Stimulated activated CD8-positive, alpha-beta memory T cell treated with anti-CD3 and anti-CD28 coated beads, Interleukin-7, amount 100 ng/mL, for 24 hours (primary cell): ENCODE measurements at regions not wholly inside any gene's neighbourhood (a gene's known extent, or its start where the extent isn't known, plus 50 kb on each side); places are given as distances from the start of the nearest gene placed in this dataset.
"Not testable (repeated sequence)": the region's sequence is repeated elsewhere in the genome, so short reads cannot be mapped to it uniquely, and the experiment has no call there.

Source experiments
- DNase-seq: peaks from one replicate; pipeline ENCODE4 v3.0.0-alpha.2; 2020; ENCODE audit warnings: low read depth

DNA sequence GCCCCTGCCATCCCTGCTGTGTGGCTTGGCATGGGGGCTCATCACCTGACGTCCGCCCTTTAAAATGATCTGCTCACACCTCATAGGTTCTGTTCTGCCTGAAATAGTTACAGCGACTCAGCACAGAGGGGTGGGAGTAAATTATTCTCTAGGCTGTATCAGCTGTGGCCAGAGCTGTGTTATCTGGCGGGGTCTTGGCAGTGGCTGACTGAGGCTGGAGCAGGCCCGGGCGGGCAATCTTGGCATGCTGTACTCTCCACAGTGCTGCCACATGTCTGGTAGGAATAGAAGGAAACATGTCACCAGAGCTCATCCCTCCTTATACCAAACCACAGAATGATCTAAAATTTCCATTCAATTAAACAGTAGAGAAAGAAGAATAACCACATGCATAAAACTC, 499.9 kb upstream of the LMCD1 start:
- no peak for DNase-seq

DNA sequence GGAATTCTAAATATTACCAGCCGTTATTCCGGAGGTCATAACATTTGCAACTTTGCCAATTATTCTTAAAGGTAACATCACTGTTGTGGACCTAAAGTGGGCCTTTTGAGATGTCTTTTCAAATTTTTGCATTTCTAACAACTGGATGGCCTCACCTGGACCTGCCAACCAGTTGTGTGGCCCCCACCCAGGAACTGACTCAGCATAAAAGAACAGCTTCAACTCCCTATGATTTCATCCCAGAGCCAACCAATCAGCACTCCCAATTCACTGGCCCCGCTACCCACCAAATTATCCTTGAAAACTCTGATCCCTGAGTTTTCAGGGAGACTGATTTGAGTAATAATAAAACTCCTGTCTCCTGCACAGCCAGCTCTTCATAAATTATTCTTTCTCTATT, 489.7 kb upstream of the LMCD1 start:
- DNase-seq, result no peak

DNA sequence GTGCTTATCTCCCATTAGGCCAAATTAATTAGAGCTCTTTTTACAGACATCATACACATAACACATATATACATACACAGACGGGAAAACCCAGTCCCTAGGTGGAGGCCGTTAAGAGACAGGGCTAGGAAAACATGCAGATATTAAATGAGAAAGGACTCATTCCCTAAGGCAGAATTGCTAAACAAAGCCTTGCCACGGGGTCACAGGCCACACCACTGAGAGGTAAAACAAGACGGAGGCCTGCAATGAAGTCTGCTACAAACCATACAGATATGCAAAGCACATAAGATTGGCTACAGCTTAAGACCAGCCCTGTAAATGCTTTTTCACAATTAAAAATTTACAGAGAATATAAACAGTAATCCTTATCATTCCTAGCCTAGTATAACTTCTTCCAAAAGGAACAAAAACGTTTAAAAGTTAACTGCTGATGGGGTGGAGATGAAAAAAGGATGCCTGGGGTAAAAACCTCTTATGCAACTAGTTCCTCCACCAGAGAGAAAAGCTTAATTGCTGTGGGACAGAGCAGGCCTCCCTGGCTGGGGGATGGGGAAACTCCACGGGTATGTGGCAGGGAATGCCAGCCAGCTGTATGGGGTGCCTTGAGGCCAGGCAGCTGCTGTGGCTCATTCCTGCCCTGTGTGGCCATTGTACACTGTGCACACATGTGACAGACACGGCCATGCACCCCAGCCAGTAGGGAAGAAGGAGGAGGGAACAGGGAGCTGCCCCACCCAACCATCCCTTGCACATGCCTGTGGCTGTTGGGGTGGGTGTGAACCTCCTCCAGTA, 481.4 kb upstream of the LMCD1 start:
- DNase-seq, result no peak

DNA sequence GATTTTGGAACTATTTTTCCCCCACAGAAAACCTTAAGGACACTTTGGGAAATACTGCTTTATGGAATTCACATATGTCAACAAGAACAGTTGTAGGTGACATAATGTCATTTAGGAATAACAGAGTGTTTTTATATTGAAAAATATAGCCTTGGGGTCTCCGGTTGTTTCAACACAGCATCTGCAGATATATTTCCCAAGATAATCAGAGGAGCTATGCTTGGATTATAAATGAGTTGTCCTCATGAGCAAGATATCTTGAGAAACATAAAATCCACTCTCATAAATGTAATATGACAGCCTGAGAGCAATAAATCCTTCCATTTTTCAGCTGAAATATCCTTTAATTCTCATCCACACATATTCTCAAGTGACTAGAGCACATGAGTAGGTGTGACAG, 473.7 kb upstream of the LMCD1 start:
- no peak for DNase-seq

DNA sequence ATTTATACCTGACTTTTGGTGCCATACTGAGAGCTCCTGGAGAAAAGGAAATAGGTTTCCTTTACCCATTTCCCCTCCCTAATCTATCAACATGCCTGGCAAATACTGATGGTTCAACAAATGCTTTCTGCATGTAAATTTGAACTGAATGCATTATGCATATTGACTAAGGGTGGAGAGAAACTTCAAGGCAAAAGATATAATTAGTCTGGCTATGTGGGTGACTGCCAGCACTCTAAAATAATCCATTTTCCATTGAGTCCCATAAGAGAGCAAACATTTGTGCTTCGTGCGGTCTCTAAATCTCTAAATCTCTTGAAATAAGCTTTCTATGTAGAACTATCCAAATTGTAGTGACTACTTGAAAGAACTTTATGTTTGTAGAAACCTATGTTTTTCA, 451.3 kb upstream of the LMCD1 start:
- DNase-seq, result no peak

DNA sequence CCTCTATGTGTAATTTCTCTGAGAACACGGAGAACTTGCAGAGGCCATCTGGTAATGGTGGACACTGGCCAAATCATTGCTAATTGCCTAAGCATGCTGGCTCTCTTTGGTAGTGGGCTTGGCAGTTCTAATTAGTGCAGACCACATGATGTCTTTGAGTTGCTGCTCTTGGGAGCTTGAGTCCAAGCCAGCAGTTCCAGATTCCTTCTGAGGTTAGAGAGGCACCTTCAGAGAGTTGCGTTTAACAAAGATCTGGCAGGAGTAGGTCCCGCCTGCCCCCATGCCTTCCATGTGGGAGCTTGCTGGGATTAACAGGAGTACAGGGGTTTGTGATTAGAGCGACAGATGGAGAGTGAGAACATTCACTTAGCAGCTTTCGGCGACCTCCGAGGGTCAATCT, 449.0 kb upstream of the LMCD1 start:
- DNase-seq, result no peak

DNA sequence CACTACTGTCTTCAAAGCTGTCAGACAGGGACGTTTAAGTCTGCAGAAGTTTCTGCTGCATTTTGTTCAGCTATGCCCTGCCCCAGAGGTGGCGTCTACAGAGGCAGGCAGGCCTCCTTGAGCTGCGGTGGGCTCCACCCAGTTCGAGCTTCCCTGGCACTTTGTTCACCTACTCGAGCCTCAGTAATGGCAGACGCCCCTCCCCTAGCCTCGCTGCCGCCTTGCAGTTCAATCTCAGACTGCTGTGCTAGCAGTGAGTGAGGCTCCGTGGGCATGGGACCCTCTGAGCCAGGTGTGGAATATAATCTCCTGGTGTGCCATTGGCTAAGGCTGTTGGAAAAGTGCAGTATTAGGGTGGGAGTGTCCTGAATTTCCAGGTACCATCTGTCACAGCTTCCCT, 433.5 kb upstream of the LMCD1 start:
- DNase-seq, result not testable (repeated sequence)

DNA sequence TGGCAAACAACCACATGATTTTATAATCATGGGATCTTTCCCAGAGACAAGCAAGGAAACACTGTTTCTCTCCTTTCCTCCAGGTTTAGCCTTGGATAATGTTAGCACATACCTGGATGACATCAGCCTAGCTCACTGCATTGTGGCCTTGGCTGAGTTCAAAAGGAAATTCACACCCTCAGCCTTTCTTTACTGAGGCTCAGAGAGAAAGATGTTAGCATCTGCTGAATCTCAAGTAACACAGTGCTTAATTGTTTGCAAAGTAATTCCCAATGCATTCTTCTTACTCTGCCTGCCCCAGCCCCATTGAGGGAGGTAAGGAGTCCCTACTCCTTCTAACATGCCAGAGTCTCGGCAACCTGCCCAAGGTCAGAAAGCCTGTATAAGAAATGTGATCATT, 432.2 kb upstream of the LMCD1 start:
- no peak for DNase-seq

DNA sequence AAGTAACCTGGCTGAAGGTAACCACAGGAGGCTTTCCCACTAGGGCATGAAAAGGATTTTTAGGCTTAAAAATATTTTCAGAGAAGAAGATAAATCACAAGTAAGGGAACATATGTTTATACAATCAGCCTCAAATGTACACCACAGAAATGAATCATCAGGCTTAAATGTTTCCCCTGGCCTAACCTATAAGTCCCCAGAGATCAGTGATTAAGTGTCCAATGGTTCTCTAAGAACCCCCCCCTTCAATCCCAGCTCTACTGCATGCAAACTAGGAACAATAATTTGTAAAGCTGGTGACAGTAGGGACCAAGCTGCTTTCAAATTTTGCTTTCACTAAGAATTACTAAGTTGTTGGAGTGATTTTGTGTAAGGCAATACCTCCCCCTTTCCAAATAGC, 431.6 kb upstream of the LMCD1 start:
- no peak for DNase-seq

DNA sequence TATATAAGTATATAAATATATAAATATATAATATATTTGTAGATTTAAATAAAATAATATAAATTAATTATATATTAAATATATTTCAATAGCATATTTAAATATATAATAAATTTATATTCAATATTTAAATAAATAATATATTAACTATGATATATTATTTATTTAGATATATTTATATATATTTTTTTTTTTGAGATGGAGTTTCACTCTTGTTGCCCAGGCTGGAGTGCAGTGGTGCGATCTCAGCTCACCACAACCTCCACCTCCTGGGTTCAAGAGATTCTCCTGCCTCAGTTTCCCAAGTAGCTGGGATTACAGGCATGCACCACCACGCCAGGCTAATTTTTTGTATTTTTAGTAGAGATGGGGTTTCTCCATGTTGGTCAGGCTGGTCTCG, 426.9 kb upstream of the LMCD1 start:
- not testable (repeated sequence) for DNase-seq

DNA sequence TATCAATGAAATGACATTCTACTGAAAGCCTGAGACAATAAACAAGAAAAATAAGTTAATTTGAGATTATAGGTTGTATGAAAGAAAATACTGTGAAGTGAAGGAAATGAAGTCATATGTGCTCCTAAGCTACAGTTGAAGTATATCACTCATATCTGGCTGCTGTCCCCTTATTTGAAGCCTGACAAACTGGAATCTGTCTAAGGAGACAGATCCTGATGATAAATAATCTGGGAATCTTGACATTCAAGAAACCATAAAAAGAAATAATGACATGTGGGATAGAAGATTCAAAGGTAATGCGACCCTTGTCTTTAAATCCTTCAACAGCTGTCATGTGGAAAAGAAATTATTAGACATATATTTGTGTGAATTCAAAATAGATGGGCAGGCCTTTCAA, 424.5 kb upstream of the LMCD1 start:
- no peak for DNase-seq

DNA sequence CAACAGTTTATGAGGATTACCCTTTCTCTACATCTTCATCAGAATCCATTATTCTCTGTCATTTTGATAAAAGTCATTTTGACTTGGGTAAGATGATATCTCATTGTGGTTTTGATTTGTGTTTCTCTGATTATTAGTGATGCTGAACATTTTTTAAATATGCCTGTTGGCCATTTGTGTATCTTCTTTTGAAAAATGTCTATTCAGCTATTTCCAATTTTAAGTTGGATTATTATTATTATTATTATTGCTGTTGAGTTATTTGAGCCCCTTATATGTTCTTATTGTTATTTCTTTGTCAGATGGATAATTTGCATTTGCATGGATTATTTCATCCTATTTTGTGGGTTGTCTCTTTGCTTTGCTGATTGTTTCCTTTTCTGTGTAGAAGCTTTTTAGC, 421.2 kb upstream of the LMCD1 start:
- no peak for DNase-seq

DNA sequence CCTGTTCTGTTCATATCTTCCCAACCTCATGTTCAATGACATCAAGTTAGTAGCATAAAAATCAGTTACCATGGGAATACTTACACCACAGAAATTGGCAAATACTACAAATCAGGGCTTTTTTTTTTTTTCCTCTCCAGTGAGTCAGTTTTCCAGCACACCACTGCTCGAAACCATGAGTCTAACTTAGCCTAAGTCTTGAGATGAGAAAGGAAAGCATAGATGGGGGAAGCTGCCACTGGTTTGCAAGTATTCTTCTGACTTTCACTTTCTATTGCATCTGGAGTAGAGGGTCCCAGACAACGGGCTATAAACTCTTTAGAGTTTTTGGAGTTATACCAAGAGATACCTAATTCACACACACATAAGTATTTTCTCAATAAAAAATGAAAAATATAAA, 416.1 kb upstream of the LMCD1 start:
- DNase-seq, result no peak

DNA sequence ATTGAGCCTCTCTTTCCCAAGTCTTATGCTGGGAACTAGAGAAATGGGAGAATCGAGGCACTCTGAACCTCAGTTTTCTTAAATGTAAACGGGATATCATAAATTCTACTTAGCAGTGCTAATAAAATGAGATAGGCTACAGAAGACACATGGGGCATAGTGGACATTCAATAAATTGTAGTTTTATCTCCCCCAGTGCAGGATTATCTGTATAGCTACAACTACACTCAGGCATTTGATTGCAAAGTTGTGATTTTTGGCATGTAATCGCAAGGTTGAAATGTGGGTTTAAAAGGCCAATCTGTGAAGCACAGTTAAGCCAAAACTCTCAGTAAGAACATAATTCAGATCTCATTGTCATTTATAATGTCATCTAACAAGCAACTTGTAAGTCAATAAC, 413.7 kb upstream of the LMCD1 start:
- no peak for DNase-seq

DNA sequence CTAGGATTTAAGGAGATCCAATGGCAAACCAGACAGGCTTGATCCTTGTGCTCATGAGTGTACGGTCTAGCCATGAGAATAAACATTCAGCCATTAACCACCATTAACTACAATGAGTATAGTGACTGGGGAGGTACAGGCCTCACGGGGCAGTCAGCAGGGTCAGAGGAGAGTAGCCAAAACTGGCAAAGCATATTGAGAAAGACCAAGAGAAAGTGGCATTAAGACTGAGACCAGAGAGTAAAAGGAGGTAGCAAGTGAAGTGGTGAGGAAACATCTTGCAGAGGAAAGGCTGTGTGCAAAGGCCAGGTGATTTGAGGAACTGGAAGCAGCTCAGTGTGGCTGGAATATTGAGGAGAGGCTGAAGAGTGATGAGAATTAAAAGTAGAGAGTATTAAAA, 407.2 kb upstream of the LMCD1 start:
- DNase-seq, result no peak

DNA sequence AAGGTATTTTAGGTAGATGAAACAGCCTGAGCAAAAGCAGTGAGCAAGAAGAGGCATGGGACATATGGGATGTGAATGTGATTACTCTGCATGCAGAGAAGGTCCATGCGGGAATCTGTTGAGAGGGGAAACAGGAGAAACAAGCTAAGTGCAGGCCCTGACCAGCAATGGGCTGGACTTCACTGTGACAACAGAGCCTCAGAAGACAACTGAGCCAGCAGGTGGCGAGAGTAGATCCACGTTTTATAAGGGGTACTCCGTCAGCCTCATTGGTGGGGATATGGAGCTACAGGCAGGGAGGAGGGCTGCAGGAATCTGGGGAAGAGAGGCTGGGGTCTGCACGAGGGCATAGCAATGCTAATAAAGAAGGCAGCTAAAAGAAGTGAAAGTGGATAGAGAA, 405.9 kb upstream of the LMCD1 start:
- DNase-seq, result no peak

DNA sequence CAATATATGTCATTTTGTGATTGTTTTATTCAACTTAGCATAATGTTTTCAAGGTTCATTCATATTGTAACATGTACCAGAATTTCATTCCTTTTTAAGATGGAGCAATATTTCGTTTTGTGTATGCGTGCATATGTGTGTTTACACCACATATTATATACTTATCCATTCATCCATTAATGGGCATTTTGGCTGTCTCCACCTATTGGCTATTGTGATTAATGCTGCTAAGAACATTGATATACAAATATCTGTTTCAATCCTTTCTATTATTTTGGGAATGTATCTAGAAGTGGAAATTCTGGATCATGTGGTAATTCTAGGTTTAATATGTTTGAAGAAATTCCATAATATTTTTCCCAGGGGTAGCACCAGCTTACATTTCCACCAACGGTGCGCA, 403.9 kb upstream of the LMCD1 start:
- no peak for DNase-seq

DNA sequence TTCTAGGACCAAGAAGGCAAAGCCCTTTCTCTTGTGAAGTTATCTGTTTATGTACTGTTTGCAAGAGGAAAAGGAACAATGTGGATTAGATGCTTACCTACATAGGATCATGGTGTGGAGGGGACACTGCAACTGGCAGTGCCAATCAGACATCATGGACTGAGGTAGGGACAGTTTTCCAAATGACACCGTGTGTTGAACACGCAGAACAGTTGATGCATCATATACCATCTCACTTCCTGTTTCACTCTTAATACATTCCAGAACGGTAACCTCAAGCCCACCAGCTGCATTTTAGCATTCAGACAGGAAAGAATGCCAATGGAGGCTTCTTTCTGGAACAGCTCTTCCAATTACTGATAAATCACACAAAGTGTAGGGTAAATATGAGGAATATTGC, 397.7 kb upstream of the LMCD1 start:
- no peak for DNase-seq

DNA sequence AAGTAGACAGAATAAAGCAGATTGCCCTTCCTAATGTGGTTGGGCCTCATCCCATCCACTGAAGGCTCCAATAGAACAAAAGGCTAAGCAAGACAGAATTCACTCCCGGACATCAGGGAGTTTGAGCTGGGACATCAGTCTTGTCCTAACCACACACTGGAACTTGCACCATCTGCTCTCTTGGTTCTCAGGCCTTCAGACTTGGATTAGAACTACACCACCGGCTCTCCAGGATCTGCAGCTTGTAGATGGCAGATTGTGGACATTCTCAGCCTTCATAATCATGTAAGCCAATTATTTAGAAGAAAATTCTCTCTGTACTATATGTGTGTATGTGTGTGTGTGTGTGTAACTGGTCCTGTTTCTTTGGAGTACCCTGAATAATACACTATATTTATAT, 394.7 kb upstream of the LMCD1 start:
- DNase-seq, result no peak

DNA sequence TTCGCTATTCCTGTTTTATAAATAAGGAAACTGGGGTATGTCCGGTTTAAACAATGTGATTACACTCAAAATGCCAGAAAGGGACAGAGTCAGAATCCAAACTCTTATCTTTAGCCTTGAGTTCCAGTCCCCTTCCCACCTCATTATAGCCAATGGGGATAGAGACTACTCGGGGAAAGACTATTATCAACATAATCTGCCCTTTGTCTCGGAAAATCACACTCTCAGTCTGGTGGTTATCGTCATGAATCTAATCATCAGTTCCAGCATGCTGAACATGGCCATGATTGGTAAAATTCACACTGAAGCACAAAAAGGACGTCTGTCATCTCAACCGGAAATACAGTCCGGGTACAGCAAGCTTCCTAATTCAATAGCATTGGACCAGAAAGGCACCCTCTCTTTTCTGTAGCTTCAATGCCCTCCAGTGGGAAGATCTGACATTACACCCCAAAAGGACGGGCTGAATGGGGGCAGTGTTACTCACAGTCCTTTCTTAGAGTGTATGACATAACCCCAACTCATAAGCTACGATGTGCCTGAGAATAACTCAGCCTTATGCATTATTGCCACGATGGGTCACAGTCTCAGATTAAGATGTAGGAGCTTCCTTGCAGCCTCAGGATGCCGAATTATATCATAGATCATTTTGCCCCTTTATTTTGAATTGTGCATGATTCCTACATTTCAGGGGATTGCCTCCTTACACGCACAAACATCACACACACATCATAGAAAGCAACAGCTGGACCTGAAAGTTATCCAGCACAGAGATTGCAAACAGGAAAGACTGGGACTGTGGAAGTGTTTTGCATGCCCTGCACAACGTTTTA, 390.4 kb upstream of the LMCD1 start:
- peak; percentile 23 for DNase-seq

DNA sequence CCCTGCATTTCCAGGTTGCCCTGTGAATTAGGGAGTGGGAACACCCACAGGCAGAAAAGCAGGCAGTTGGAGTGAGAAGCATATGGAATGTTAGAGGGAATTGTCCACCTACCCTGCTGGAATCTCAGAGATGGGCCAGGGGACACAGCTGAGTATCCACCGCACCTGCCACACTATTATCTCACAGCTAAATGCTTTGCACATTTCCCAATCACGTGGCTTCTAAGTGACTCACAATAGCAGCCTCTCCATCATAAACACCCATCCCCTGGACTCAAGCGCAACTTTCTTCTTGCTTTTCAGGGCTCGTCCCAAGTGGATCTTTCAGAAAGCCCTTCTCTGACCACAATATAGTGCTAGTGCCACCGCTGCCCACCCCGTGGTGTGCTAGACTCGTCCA, 389.0 kb upstream of the LMCD1 start:
- no peak for DNase-seq

DNA sequence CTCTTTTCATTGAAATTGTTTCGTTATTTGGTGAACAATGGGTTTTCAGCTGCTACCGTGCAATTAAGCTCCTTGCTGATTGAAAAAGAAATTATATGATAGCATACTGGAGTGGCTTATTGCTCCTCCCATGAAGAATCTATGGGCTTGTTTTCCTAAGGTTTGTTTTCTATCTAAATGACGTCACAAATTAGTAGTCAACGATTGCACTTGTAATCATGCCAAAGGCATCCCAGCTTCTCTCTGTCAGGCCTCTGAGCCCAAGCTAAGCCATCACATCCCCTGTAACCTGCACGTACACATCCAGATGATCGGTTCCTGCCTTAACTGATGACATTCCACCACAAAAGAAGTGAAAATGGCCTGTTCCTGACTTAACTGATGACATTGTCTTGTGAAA, 388.0 kb upstream of the LMCD1 start:
- DNase-seq, result no peak

DNA sequence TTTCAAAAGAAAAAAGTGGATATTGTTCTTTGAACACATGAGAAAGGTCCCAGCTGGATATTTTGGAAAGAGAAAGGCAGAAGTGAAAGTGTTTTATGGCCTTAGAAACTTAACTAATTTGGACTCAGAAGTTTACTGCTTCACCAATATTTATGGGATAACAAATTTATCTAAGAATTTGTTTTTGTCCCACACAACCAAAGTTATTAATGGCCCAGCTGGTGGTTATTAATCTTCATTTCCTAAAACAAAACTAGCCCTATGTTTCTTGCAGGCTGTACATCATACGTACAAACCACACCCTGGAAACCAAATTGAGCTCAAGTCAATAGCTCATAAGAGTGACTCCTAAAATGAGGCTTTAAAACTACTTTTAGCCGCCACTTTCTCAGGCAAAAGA, 372.9 kb upstream of the LMCD1 start:
- no peak for DNase-seq

DNA sequence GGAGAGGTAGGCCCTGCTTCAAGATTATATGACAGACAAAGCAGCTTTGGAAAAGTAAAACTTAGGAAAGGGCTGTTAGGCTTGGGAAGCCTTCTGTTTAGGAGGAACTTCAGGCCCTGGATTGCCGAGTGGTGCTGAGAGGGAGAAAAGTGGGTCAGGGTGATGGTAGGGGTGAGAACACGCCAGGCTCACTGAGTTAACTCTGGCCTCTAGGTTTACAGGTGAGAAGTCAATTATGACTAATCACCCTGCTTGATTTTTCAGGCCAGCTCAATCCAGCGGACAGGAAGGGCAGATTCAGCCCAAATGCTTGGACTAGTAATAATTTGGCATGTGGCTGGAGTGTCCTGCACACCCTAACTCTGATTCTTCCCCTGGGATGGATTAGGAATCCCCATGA, 365.1 kb upstream of the LMCD1 start:
- DNase-seq, result no peak
